GM12873 (cell line): ENCODE measurements at regions not wholly inside any gene's neighbourhood (a gene's known extent, or its start where the extent isn't known, plus 50 kb on each side); places are given as distances from the start of the nearest gene placed in this dataset.

ENCODE experiments used
- TF ChIP-seq, protein P1 (sequence below): IDR thresholded peaks from 2 replicates; pipeline ENCODE4 v1.5.1; 2012; ENCODE audit warnings: low read depth, mild to moderate bottlenecking, moderate library complexity, low read length, control low read depth; ENCODE audit not compliant: insufficient read depth; ENCODE audit errors: missing control alignments

DNA sequence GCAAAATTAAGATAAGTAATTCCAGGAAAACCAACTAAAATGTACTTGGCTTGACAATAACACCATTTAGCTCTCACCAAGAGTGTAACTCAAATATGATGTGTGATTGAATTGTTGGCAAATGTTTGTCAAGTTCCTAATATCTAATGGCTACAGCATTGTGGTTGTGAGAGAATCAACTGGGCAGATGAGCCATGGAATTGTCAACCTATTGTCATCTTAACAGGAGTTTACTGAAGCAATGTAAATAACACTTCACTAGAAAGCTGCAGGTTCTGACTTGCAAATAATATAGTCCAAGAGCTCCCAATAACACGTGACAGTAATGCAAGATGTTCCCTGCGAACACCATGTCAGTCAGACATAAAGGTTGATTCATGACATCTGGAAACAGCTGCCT, 495.2 kb upstream of the MEIS1 start:
- TF ChIP-seq, protein P1, sequence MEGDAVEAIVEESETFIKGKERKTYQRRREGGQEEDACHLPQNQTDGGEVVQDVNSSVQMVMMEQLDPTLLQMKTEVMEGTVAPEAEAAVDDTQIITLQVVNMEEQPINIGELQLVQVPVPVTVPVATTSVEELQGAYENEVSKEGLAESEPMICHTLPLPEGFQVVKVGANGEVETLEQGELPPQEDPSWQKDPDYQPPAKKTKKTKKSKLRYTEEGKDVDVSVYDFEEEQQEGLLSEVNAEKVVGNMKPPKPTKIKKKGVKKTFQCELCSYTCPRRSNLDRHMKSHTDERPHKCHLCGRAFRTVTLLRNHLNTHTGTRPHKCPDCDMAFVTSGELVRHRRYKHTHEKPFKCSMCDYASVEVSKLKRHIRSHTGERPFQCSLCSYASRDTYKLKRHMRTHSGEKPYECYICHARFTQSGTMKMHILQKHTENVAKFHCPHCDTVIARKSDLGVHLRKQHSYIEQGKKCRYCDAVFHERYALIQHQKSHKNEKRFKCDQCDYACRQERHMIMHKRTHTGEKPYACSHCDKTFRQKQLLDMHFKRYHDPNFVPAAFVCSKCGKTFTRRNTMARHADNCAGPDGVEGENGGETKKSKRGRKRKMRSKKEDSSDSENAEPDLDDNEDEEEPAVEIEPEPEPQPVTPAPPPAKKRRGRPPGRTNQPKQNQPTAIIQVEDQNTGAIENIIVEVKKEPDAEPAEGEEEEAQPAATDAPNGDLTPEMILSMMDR, result no peak

DNA sequence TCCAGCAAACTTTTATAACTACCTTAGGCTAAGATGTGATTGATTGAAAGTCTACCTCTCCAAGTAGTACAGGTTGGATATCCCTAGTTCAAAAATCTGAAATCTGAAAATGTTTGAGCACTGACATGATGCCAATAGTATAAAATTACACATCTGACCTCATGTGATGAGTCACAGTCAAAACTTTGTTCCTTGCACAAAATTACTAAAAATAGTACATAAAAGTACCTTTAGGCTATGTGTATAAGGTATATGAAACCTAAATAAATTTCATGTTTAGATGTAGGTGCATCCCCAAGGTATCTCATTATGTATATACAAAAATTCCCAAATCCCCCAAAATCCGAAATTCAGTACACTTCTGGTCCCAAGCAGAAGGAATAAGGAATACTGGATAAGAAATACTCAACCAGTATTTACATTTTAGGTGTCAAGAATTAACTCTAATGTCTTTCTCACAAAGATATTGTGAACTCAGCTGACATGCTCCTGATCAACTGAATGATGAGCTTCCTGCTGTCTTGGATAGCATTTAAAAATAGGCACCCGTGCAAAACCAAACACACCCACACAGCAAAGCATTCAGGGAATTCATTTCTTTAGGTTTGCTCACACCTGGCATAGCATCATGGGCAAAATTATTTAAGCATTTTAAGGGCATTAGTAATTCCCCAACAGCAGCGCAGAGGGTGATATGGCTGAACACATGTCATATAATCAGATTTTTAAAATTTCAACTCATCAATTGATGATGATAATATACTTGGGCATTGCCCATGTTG, 497.4 kb upstream of the MEIS1 start:
- TF ChIP-seq, protein P1, result no peak

DNA sequence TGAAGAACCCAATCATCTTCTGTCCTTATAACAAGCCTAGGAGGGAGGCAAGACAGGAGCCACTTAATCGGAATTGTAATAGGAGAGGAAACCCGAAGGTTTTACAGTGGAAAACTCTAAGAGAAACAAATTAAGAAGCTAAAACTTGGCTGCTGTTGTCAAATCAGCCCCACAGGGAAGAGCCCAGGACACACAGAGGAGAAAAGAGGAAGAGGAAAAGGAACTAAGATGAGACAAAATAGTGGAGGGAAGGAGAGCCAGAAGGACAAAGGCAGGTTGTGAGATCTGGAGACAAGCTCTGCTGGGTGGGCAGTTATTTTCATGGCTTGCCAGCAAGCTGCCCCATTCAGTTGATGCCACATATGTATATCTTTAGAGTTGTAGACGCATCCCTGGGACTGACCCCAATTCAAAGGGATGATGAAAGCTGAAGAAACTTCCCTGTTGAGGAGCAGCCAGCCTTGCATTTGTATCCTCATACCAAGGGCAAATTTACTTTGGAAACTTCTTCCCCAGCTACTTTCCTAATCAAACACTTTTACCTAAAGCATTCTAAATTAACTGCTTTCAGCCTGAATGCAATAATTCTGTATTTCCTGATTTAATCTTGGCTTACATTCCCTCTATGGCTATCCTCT, 499.8 kb upstream of the MEIS1 start:
- TF ChIP-seq, protein P1, result no peak

DNA sequence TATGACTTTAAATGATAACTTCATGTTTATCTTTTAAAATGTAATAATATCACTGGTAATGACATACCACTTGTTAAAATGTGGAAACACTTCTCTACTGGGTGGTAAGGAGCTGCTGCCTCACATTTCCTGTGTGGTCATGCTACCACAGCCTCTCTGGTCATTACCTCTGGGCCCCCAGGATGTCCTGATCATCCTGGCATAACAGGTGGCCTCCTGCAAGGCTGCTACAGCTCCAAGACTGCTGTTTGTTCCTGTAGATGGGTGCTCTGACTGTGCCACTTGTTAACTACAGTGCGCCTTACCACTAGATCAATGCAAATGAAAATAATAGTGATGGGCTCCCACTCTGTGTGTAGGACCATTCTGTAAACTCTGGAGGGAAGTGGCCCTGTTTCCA, 500.2 kb upstream of the SPRED2 start:
- TF ChIP-seq, protein P1, result no peak

DNA sequence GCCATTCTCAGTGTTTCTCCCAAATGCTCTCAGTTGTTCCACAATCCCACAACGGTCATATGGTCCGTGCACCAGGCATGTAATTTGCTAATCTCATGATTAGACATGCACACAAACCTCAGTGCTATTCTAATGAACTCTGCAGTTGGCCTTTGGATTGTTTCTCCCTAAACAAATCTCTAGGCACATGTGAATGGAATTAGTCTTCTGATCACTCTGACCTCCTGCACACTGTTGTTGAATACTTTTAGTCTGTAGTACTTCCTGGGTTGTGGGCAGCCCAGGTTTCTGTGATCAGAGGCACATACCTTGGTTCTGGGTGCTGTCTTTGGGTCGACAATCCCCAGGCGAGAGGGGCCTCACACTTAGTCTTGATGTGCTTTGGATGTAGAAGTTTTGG, 498.7 kb upstream of the SPRED2 start:
- TF ChIP-seq, protein P1, result no peak

DNA sequence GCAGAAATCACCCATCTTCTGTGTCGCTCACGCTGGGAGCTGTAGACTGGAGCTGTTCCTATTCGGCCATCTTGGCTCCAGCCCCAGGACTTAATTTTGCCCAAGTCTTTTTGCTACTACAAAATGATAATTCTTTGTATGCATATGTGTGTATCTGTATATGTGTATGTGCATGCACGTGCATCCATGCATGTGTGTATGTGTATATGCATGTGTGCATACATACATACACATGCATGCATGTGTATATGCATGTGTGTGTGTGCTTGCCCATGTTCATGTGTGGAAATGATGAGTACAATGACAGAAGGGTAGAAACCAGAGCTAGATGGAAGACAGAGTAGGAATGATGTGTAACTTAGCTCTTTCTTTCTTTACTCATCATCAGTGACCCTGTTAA, 497.9 kb upstream of the SPRED2 start:
- TF ChIP-seq, protein P1, result no peak

DNA sequence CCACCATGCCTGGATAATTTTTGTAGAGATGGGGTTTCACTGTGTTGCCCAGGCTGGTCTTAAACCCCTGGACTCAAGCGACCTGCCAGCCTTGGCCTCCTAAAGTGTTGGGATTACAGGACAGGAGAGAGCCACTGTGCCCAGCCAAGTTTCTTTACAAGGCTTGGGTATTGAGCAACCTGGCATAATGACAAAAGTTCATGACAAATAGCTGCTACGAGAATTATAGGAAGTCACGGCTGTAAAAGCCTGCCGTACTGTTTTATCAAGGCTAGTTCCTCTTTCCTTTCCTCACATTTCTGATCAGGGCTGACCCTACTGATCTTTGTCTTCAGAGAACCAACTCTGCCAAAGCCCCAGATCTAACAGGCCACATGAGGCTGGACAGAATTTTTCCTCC, 490.4 kb upstream of the SPRED2 start:
- TF ChIP-seq, protein P1, result no peak
